Mesothelial cell of epicardium (in vitro differentiated cells): ENCODE measurements at regions not wholly inside any gene's neighbourhood (a gene's known extent, or its start where the extent isn't known, plus 50 kb on each side); places are given as distances from the start of the nearest gene placed in this dataset.
"Not testable (repeated sequence)": the region's sequence is repeated elsewhere in the genome, so short reads cannot be mapped to it uniquely, and the experiment has no call there.

ENCODE experiments used
- DNase-seq, 2 experiments: peaks; one replicate each; pipeline ENCODE4 v3.0.0; 2021; ENCODE audit warnings: low spot score in 2 of 2; ENCODE audit not compliant: unreplicated experiment in 2 of 2
- H3K27ac Mint-ChIP-seq: 2 replicates; pipeline ENCODE4 v1.8.0; 2021; ENCODE audit warnings: mixed read lengths
- H3K27me3 Mint-ChIP-seq: 2 replicates; pipeline ENCODE4 v1.8.0; 2021; ENCODE audit warnings: low read depth, mixed read lengths
- H3K36me3 Mint-ChIP-seq: 2 replicates; pipeline ENCODE4 v1.8.0; 2021; ENCODE audit warnings: mixed read lengths
- H3K4me1 Mint-ChIP-seq: 2 replicates; pipeline ENCODE4 v1.8.0; 2021; ENCODE audit warnings: mixed read lengths
- H3K4me3 Mint-ChIP-seq: 2 replicates; pipeline ENCODE4 v1.8.0; 2021; ENCODE audit warnings: mild to moderate bottlenecking, moderate library complexity, mixed read lengths
- H3K9me3 Mint-ChIP-seq: 2 replicates; pipeline ENCODE4 v1.8.0; 2021; ENCODE audit warnings: mixed read lengths
- CTCF ChIP-seq: fragments of 200-600 bp; sonication (generic); IDR thresholded peaks from one replicate; pipeline ENCODE4 v1.5.0; 2021; ENCODE audit warnings: antibody characterized with exemption; ENCODE audit not compliant: unreplicated experiment

- H3K4me1 Mint-ChIP-seq = no peaks in the 10 kb centered on the region
- H3K9me3 Mint-ChIP-seq = peaks cover 10% of the 10 kb centered on the region
- no peaks in the 10 kb centered on the region for H3K36me3 Mint-ChIP-seq
- no peak overlapping the region for H3K4me3 Mint-ChIP-seq
- H3K27ac Mint-ChIP-seq = no peak overlapping the region
- DNase-seq = no peak
- H3K27me3 Mint-ChIP-seq = no peaks in the 10 kb centered on the region
- TF ChIP-seq CTCF = no peak
These were observed 624.0 kb upstream of the IGFBP7 start for GRCh38 chr4:57734104-57734670.

- H3K27ac Mint-ChIP-seq, DNase-seq, H3K36me3 Mint-ChIP-seq, H3K4me3 Mint-ChIP-seq, H3K4me1 Mint-ChIP-seq, H3K9me3 Mint-ChIP-seq, H3K27me3 Mint-ChIP-seq: not testable (repeated sequence)
These were observed 619.8 kb upstream of the IGFBP7 start for GRCh38 chr4:57729775-57730570.

- H3K4me3 Mint-ChIP-seq = no peak overlapping the region
- no peaks in the 10 kb centered on the region for H3K9me3 Mint-ChIP-seq
- no peaks in the 10 kb centered on the region for H3K27me3 Mint-ChIP-seq
- H3K4me1 Mint-ChIP-seq = no peaks in the 10 kb centered on the region
- TF ChIP-seq CTCF = no peak
- no peak for DNase-seq
- no peaks in the 10 kb centered on the region for H3K36me3 Mint-ChIP-seq
- no peak overlapping the region for H3K27ac Mint-ChIP-seq
These were observed 616.0 kb upstream of the IGFBP7 start for GRCh38 chr4:57726154-57726553.

GRCh38 chr4:57719456-57719855 lies 609.3 kb upstream of the IGFBP7 start:
- peaks cover 26% of the 10 kb centered on the region for H3K9me3 Mint-ChIP-seq

GRCh38 chr4:57714313-57714712 lies 604.1 kb upstream of the IGFBP7 start:
- H3K4me3 Mint-ChIP-seq, DNase-seq, H3K27me3 Mint-ChIP-seq, H3K36me3 Mint-ChIP-seq, H3K27ac Mint-ChIP-seq, H3K4me1 Mint-ChIP-seq: not testable (repeated sequence)
- peaks cover 43% of the 10 kb centered on the region for H3K9me3 Mint-ChIP-seq

More at GRCh38 chr4:57719456-57719855, 609.3 kb upstream of the IGFBP7 start:
- TF ChIP-seq CTCF = no peak
- Mint-ChIP-seq H3K27me3 (no peaks in the 10 kb centered on the region), H3K4me3 (no peak overlapping the region), H3K27ac (no peak overlapping the region), H3K4me1 (no peaks in the 10 kb centered on the region), H3K36me3 (no peaks in the 10 kb centered on the region)
- DNase-seq = no peak

- Mint-ChIP-seq H3K27me3 (no peaks in the 10 kb centered on the region), H3K27ac (no peak overlapping the region), H3K36me3 (no peaks in the 10 kb centered on the region), H3K4me3 (no peak overlapping the region), H3K4me1 (peaks cover 3% of the 10 kb centered on the region), H3K9me3 (peaks cover 29% of the 10 kb centered on the region)
- DNase-seq = no peak
- TF ChIP-seq CTCF = no peak
These were observed 599.9 kb upstream of the IGFBP7 start for GRCh38 chr4:57710053-57710452.
